ENCODE measurements at regions not wholly inside any gene's neighbourhood (a gene's known extent, or its start where the extent isn't known, plus 50 kb on each side); places are given as distances from the start of the nearest gene placed in this dataset.

DNA sequence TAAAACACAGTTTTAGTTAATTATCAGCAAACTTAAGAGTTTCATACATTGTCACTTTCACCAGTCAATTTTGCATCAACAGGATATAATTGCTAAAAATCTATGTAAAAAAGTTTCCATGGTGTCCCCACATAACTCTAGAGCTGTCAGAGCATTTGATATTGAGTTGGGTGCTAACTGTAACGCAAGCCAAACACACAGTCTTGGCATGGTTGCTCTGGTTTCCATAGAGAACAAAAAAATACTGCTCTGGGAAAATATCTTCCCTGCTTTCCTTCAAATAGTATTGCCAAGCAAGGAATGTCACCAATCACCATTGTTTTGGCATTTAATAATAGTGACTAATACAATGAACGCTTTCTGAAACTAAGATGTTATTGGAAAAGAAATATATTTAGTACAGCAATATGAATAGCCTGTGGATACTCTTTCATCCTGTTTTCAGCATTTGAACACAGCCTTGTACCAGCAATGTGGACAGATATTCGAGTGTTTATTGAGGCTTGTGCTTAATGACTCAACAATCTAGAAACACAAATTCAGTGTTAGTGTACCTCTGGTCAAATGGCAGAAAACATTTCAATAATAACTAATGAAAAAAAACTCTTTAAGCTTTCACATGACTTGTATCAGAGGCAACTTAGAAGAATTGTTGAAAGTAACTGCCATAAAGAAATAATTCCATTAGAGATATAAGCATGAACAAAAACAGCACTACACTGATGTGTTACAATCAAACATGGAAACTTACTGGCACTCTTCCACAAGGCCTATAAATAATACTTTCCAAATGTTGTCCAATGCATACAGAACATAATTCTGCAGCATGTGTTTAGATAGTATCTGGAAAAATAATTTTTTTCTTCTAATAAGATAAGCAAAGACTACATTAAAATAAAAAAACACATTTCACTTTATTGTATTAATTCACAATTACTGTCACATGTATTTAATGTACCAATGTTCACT is 1469.5 kb upstream of the CELF2 start:
- Histone ChIP-seq H3K27me3 (no peaks in the 10 kb centered on the region), H3K4me1 (no peaks in the 10 kb centered on the region), H3K27ac (no peak overlapping the region), H3K4me3 (no peak overlapping the region), H3K9me3 (no peaks in the 10 kb centered on the region), H3K36me3 (no peaks in the 10 kb centered on the region)
- TF ChIP-seq, protein P1, sequence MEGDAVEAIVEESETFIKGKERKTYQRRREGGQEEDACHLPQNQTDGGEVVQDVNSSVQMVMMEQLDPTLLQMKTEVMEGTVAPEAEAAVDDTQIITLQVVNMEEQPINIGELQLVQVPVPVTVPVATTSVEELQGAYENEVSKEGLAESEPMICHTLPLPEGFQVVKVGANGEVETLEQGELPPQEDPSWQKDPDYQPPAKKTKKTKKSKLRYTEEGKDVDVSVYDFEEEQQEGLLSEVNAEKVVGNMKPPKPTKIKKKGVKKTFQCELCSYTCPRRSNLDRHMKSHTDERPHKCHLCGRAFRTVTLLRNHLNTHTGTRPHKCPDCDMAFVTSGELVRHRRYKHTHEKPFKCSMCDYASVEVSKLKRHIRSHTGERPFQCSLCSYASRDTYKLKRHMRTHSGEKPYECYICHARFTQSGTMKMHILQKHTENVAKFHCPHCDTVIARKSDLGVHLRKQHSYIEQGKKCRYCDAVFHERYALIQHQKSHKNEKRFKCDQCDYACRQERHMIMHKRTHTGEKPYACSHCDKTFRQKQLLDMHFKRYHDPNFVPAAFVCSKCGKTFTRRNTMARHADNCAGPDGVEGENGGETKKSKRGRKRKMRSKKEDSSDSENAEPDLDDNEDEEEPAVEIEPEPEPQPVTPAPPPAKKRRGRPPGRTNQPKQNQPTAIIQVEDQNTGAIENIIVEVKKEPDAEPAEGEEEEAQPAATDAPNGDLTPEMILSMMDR (IDR thresholded peaks at IDR 0.05) = no peak
- ATAC-seq (no peak), FAIRE-seq (peak; percentile 63), DNase-seq (no peak)
- 44 to 53% methylated on average over 3 of the region's 3 CpGs for WGBS, 2 donors
- intact Hi-C loops (cut with DNase I) = no loop called here

DNA sequence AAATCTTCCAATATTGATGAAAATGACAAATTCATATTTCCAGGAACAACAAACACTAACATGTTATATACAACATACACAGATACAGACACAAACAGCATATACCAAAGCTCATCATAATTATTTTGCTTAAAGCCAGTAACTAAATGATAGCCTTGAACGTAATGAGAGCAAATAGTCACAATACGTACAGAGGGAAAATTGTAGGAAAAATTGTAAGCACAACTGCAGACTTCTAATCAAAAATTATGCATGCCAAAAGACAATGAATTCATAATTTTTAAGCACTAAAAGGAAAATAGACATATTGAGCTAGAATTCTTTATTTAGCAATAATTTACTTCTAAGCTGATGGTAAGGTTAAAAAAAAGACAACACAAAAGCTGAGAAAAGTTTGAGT is 1466.9 kb upstream of the CELF2 start:
- whole genome bisulfite sequencing, 2 donors = 71% methylated on average over 2 of the region's 2 CpGs
- H3K27me3 ChIP-seq = no peaks in the 10 kb centered on the region
- no peak overlapping the region for H3K4me3 ChIP-seq
- H3K27ac ChIP-seq = no peak overlapping the region
- ATAC-seq (no peak), DNase-seq (no peak), FAIRE-seq (no peak)
- TF ChIP-seq, protein P1 (IDR thresholded peaks at IDR 0.05) = no peak
- no peaks in the 10 kb centered on the region for H3K9me3 ChIP-seq
- H3K4me1 ChIP-seq = no peaks in the 10 kb centered on the region
- H3K36me3 ChIP-seq = no peaks in the 10 kb centered on the region
- intact Hi-C loops (cut with DNase I) = no loop called here

DNA sequence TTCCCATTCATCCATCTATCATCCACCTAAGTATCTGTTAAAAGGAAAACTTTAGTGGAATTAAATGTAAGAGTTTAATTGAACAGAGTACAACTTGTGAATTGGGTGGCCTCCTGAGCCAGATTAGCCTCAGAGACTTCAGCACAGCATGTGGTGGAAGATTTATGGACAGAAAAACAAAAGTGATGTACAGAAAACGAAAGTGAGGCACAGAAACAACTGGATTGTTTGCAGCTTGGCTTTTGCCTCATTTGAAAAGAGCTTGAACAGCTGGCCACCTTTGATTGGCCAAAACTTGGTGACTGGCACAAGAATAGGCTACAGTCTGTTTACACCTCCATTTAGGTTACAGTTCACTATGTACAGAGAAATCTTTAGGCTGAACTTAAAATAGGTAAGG is 1463.4 kb upstream of the CELF2 start:
- DNase-seq (no peak), ATAC-seq (no peak), FAIRE-seq (no peak)
- TF ChIP-seq, protein P1 (IDR thresholded peaks at IDR 0.05) = no peak
- H3K4me3 ChIP-seq = no peak overlapping the region
- no peaks in the 10 kb centered on the region for H3K9me3 ChIP-seq
- H3K27ac ChIP-seq = no peak overlapping the region
- no peaks in the 10 kb centered on the region for H3K27me3 ChIP-seq
- 19 to 20% methylated on average over 1 of the region's 1 CpG for WGBS, 2 donors
- H3K4me1 ChIP-seq = no peaks in the 10 kb centered on the region
- H3K36me3 ChIP-seq = no peaks in the 10 kb centered on the region
- intact Hi-C loops (cut with DNase I) = no loop called here

DNA sequence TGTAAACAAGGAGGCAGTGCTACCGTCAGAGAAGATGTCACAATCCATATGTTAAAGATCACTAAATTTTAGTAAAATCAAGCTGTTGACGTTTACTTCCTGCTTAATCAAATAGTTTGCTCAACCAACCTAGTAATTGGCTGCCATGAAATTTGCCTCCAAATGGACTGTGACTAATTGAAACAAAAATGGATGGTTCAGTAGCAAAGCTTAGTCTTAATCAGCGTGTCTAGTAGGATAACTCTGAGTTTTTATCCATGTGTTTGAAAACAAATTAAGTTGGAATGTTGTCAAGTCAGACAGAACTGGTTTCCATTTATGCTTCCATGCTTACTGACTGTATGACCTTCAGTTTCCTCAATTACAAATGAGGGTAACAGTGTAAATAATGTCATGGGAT is 1456.7 kb upstream of the CELF2 start:
- TF ChIP-seq, protein P1 (IDR thresholded peaks at IDR 0.05) = no peak

More for the DNA sequence above, 1456.7 kb upstream of the CELF2 start:
- ATAC-seq (no peak), DNase-seq (no peak), FAIRE-seq (no peak)
- H3K36me3 ChIP-seq = no peaks in the 10 kb centered on the region
- H3K27me3 ChIP-seq = no peaks in the 10 kb centered on the region
- H3K27ac ChIP-seq = no peak overlapping the region
- H3K9me3 ChIP-seq = no peaks in the 10 kb centered on the region
- no peaks in the 10 kb centered on the region for H3K4me1 ChIP-seq
- 25 to 30% methylated on average over 3 of the region's 3 CpGs for WGBS, 2 donors
- intact Hi-C loops (cut with DNase I) = no loop called here
- H3K4me3 ChIP-seq = no peak overlapping the region
